ENCODE measurements at regions not wholly inside any gene's neighbourhood (a gene's known extent, or its start where the extent isn't known, plus 50 kb on each side); places are given as distances from the start of the nearest gene placed in this dataset.

DNA sequence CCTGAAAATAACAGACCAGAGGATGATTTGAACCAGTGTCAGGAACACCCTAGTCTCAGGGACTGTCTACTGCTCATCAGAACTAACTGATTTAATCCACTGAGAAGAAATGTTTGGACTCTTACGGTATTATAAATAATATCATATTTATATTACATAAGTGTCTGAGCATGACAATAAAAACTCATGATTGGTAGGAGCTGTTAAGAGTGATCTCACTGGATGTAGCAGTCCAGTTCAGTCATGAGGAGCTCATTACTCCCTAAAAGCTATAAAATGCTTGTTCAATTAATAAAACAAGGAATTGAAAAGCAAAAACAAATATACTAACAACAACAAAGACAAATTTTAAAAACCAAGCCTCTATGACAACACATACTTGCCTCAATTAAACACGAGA, 68.8 kb upstream of the BCL9 start:
- DNase-seq (ENCODE audit: low spot score): no peak
- Histone ChIP-seq H3K4me3 (no peak overlapping the region), H3K27me3 (no peaks in the 10 kb centered on the region), H3K4me1 (no peaks in the 10 kb centered on the region), H3K27ac (no peak overlapping the region), H3K36me3 (no peaks in the 10 kb centered on the region), H3K9me3 (peaks cover 0 to 3% of the 10 kb centered on the region in 2 donors)
- no peak for TF ChIP-seq CTCF (IDR thresholded peaks at IDR 0.05)

- H3K27ac ChIP-seq: no peak overlapping the region
- no peak for DNase-seq (ENCODE audit: low spot score)
- H3K9me3 ChIP-seq: no peaks in the 10 kb centered on the region
- no peaks in the 10 kb centered on the region for H3K36me3 ChIP-seq
- no peaks in the 10 kb centered on the region for H3K4me1 ChIP-seq
- no peaks in the 10 kb centered on the region for H3K27me3 ChIP-seq
- no peak overlapping the region for H3K4me3 ChIP-seq
- TF ChIP-seq CTCF (IDR thresholded peaks at IDR 0.05): no peak
Observed at GRCh38 chr1:147472966-147473732, 68.2 kb upstream of the BCL9 start.

DNA sequence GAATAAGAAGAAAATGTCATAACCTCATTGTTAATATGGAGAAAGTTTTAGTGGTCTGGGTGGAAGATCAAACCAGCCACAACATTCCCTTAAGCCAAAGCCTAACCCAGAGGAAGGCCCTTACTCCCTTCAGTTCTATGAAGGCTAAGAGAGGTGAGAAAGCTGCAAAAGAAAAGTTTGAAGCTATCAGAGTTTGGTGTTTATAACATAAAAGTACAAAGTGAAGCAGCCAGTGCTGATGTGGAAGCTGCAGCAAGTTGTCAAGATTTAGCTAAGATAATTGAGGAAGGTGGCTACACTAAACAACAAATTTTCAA, 67.6 kb upstream of the BCL9 start:
- Histone ChIP-seq H3K4me1 (no peaks in the 10 kb centered on the region), H3K4me3 (no peak overlapping the region), H3K27me3 (no peaks in the 10 kb centered on the region), H3K27ac (no peak overlapping the region), H3K36me3 (no peaks in the 10 kb centered on the region), H3K9me3 (no peaks in the 10 kb centered on the region)
- DNase-seq (ENCODE audit: low spot score): no peak
- TF ChIP-seq CTCF (IDR thresholded peaks at IDR 0.05): no peak

- H3K27me3 ChIP-seq: no peaks in the 10 kb centered on the region
- no peak overlapping the region for H3K27ac ChIP-seq
- no peak for DNase-seq (ENCODE audit: low spot score)
- H3K4me3 ChIP-seq: no peak overlapping the region
- no peak for TF ChIP-seq CTCF (IDR thresholded peaks at IDR 0.05)
- H3K36me3 ChIP-seq: no peaks in the 10 kb centered on the region
- no peaks in the 10 kb centered on the region for H3K4me1 ChIP-seq
- no peaks in the 10 kb centered on the region for H3K9me3 ChIP-seq
Observed at GRCh38 chr1:147475488-147475887, 65.8 kb upstream of the BCL9 start.

GRCh38 chr1:147478521-147478920, 62.8 kb upstream of the BCL9 start:
- H3K4me1 ChIP-seq: no peaks in the 10 kb centered on the region
- DNase-seq (ENCODE audit: low spot score): no peak
- no peak for TF ChIP-seq CTCF (IDR thresholded peaks at IDR 0.05)

More at GRCh38 chr1:147478521-147478920, 62.8 kb upstream of the BCL9 start:
- Histone ChIP-seq H3K9me3 (no peaks in the 10 kb centered on the region), H3K27ac (no peak overlapping the region), H3K36me3 (no peaks in the 10 kb centered on the region), H3K27me3 (no peaks in the 10 kb centered on the region), H3K4me3 (no peak overlapping the region)
